ENCODE measurements at regions not wholly inside any gene's neighbourhood (a gene's known extent, or its start where the extent isn't known, plus 50 kb on each side); places are given as distances from the start of the nearest gene placed in this dataset.

- TF ChIP-seq EZH2 (IDR thresholded peaks at IDR 0.05; ENCODE audit: borderline replicate concordance, insufficient read depth, low read depth, low read length, poor library complexity, severe bottlenecking) (no peak), CTCF (IDR thresholded peaks at IDR 0.05) (no peak)
- Histone ChIP-seq H3K9me3 (ENCODE audit: control extremely low read depth in 1 of 3, control insufficient read depth in 2 of 3, insufficient read depth in 1 of 3, low read length in 2 of 3) (no peaks in the 10 kb centered on the region), H4K20me1 (ENCODE audit: control insufficient read depth, insufficient read depth, low read length, poor library complexity, severe bottlenecking) (no peaks in the 10 kb centered on the region), H3K79me2 (ENCODE audit: control insufficient read depth, insufficient read depth, low read length) (no peaks in the 10 kb centered on the region), H3K27ac (ENCODE audit: low read length in 2 of 2) (no peak overlapping the region), H3K9ac (ENCODE audit: low read length) (no peak overlapping the region), H3K36me3 (replicated peaks in 1 of 2; ENCODE audit: control extremely low read depth in 1 of 2, control insufficient read depth in 1 of 2, extremely low read depth in 1 of 2, insufficient read depth in 2 of 2, low read length in 1 of 2) (no peaks in the 10 kb centered on the region), H3K4me3 (ENCODE audit: control extremely low read depth in 1 of 5, extremely low read depth in 1 of 5, insufficient read depth in 1 of 5, low read depth in 2 of 5, low read length in 4 of 5) (no peak overlapping the region), H3K4me2 (replicated peaks; ENCODE audit: low read depth, low read length, poor library complexity, severe bottlenecking) (no peak overlapping the region), H3K4me1 (ENCODE audit: control insufficient read depth in 2 of 2, insufficient read depth in 2 of 2, low read length in 2 of 2) (peaks cover 13 to 14% of the 10 kb centered on the region in 2 donors), H2AFZ (ENCODE audit: insufficient read depth, low read depth, low read length, poor library complexity, severe bottlenecking) (no peak overlapping the region), H3K27me3 (replicated peaks in 1 of 4; ENCODE audit: control extremely low read depth in 1 of 4, control insufficient read depth in 3 of 4, insufficient read depth in 4 of 4, low read length in 3 of 4) (no peaks in the 10 kb centered on the region)
- 96% methylated on average over 6 of the region's 6 CpGs for WGBS (ENCODE audit: insufficient coverage)
- H3K27me3 Mint-ChIP-seq = peaks cover 3% of the 10 kb centered on the region
- intact Hi-C loops (cut with micrococcal nuclease) = no loop called here
- DNase-seq = no peak
- no peaks in the 10 kb centered on the region for H3K9me3 Mint-ChIP-seq (ENCODE audit: insufficient read depth)
- no peak for ATAC-seq (ENCODE audit: low read depth)
- H3K4me1 Mint-ChIP-seq = peaks cover 11% of the 10 kb centered on the region
- ChIA-PET POLR2A (no interaction called here), CTCF (no interaction called here)
- no peak overlapping the region for H3K4me3 Mint-ChIP-seq
- H3K27ac Mint-ChIP-seq = no peak overlapping the region
These were observed 82.5 kb downstream of the CMPK2 start for GRCh38 chr2:6783238-6783614.

GRCh38 chr2:6784291-6784690, 81.4 kb downstream of the CMPK2 start:
- no peak overlapping the region for H3K4me2 ChIP-seq (replicated peaks; ENCODE audit: low read depth, low read length, poor library complexity, severe bottlenecking)
- intact Hi-C loops (cut with micrococcal nuclease) = no loop called here
- H3K79me2 ChIP-seq (ENCODE audit: control insufficient read depth, insufficient read depth, low read length) = no peaks in the 10 kb centered on the region
- TF ChIP-seq EZH2 (IDR thresholded peaks at IDR 0.05; ENCODE audit: borderline replicate concordance, insufficient read depth, low read depth, low read length, poor library complexity, severe bottlenecking) (no peak), CTCF (IDR thresholded peaks at IDR 0.05) (no peak)
- no peaks in the 10 kb centered on the region for H4K20me1 ChIP-seq (ENCODE audit: control insufficient read depth, insufficient read depth, low read length, poor library complexity, severe bottlenecking)
- no peak overlapping the region for H3K9ac ChIP-seq (ENCODE audit: low read length)
- peaks cover 13 to 14% of the 10 kb centered on the region in 2 donors for H3K4me1 ChIP-seq (ENCODE audit: control insufficient read depth in 2 of 2, insufficient read depth in 2 of 2, low read length in 2 of 2)
- no peak overlapping the region for H3K4me3 ChIP-seq (ENCODE audit: control extremely low read depth in 1 of 5, extremely low read depth in 1 of 5, insufficient read depth in 1 of 5, low read depth in 2 of 5, low read length in 4 of 5)
- ChIA-PET POLR2A (no interaction called here), CTCF (interaction anchor here (1.4 kb wide), 1 partner anchor 12 kb away, joined by 3 read pairs; no protein-coding TSS in a partner anchor)
- no peaks in the 10 kb centered on the region for H3K27me3 ChIP-seq (replicated peaks in 1 of 4; ENCODE audit: control extremely low read depth in 1 of 4, control insufficient read depth in 3 of 4, insufficient read depth in 4 of 4, low read length in 3 of 4)
- H3K9me3 ChIP-seq (ENCODE audit: control extremely low read depth in 1 of 3, control insufficient read depth in 2 of 3, insufficient read depth in 1 of 3, low read length in 2 of 3) = no peaks in the 10 kb centered on the region
- no peak overlapping the region for H3K27ac ChIP-seq (ENCODE audit: low read length in 2 of 2)
- no peaks in the 10 kb centered on the region for H3K36me3 ChIP-seq (replicated peaks in 1 of 2; ENCODE audit: control extremely low read depth in 1 of 2, control insufficient read depth in 1 of 2, extremely low read depth in 1 of 2, insufficient read depth in 2 of 2, low read length in 1 of 2)
- Mint-ChIP-seq H3K4me1 (peaks cover 11% of the 10 kb centered on the region), H3K27me3 (peaks cover 3% of the 10 kb centered on the region), H3K4me3 (no peak overlapping the region), H3K9me3 (ENCODE audit: insufficient read depth) (no peaks in the 10 kb centered on the region), H3K27ac (no peak overlapping the region)
- no CpG with 5 or more reads among the region's 2 CpGs for WGBS (ENCODE audit: insufficient coverage)
- ATAC-seq (ENCODE audit: low read depth) (no peak), DNase-seq (no peak)
- no peak overlapping the region for H2AFZ ChIP-seq (ENCODE audit: insufficient read depth, low read depth, low read length, poor library complexity, severe bottlenecking)

Measured in B cell (primary cell).